ENCODE measurements at regions not wholly inside any gene's neighbourhood (a gene's known extent, or its start where the extent isn't known, plus 50 kb on each side); places are given as distances from the start of the nearest gene placed in this dataset.

- TF ChIP-seq FOS (IDR thresholded peaks at IDR 0.05; ENCODE audit: borderline replicate concordance, extremely low read depth, insufficient read length) (no peak), MYB (IDR thresholded peaks at IDR 0.05; ENCODE audit: borderline replicate concordance, low read depth, low read length) (no peak), ZNF217 (IDR thresholded peaks at IDR 0.05) (no peak), USF2 (IDR thresholded peaks at IDR 0.05; ENCODE audit: borderline replicate concordance, low read depth, low read length) (no peak), ZZZ3 (IDR thresholded peaks at IDR 0.05; ENCODE audit: control insufficient read depth, insufficient read length, low read depth) (no peak), ZSCAN29 (IDR thresholded peaks at IDR 0.05) (no peak), E2F4 (IDR thresholded peaks at IDR 0.05; ENCODE audit: low read depth, low read length) (no peak), NBN (IDR thresholded peaks at IDR 0.05) (no peak), TBL1XR1 (IDR thresholded peaks at IDR 0.05; ENCODE audit: low read depth, low read length) (no peak), ESRRA (IDR thresholded peaks at IDR 0.05; ENCODE audit: low read length) (no peak), BRCA1 (IDR thresholded peaks at IDR 0.05; ENCODE audit: low read depth, low read length) (no peak), REST (IDR thresholded peaks at IDR 0.05; ENCODE audit: low read depth, low read length) (no peak), EP300 (IDR thresholded peaks at IDR 0.05; ENCODE audit: borderline replicate concordance in 1 of 2, control insufficient read depth in 1 of 2, low read depth in 2 of 2, low read length in 2 of 2) (no peak), SMAD1 (IDR thresholded peaks at IDR 0.05; ENCODE audit: low read depth, partially characterized antibody) (no peak), RAD51 (IDR thresholded peaks at IDR 0.05) (no peak), TCF7 (IDR thresholded peaks at IDR 0.05; ENCODE audit: borderline replicate concordance) (no peak), CTCF (IDR thresholded peaks at IDR 0.05 in 2 of 3, conservative IDR thresholded peaks at IDR 0.05 in 1 of 3; ENCODE audit: control insufficient read depth in 2 of 3, extremely low read depth in 1 of 3, insufficient read depth in 1 of 3, low read depth in 3 of 3, low read length in 3 of 3) (peak; percentile 81 to 87 (median 84)), TARDBP (IDR thresholded peaks at IDR 0.05; ENCODE audit: borderline replicate concordance) (no peak), BCLAF1 (IDR thresholded peaks at IDR 0.05) (no peak), DPF2 (IDR thresholded peaks at IDR 0.05) (no peak)
Observed at GRCh38 chr5:158174918-158175851, 316.2 kb upstream of the CLINT1 start (continued).
